GM10266 (cell line): ENCODE measurements at regions not wholly inside any gene's neighbourhood (a gene's known extent, or its start where the extent isn't known, plus 50 kb on each side); places are given as distances from the start of the nearest gene placed in this dataset.

Experiments
- DNase-seq: peaks from one replicate; pipeline ENCODE4 v3.0.0; 2012; ENCODE audit errors: extremely low spot score
- TF ChIP-seq, protein P1 (sequence below): IDR thresholded peaks from 2 replicates; pipeline ENCODE4 v1.5.1; 2012; ENCODE audit warnings: mild to moderate bottlenecking, low read depth; ENCODE audit not compliant: control insufficient read depth, insufficient read depth; ENCODE audit errors: missing control alignments

DNA sequence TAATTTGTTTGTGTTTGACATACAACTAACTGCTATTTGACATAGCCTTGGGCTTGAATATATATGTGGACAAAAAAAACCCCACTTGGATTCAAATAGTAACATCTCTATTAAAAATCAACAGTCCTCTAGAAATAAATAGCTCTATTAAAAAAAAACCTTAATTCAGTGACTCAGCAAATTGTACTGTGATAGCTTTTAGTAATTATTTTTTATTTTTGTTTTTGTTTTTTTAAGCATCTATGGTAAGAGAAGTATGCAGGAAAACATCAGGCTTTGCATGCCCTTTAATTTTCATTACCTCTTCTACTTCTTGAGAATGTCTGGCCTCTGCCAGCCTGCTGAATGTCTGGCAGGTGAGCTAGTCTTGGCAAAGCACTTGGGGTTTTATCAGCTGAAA lies 300.7 kb downstream of the NPR3 start:
- TF ChIP-seq, protein P1, sequence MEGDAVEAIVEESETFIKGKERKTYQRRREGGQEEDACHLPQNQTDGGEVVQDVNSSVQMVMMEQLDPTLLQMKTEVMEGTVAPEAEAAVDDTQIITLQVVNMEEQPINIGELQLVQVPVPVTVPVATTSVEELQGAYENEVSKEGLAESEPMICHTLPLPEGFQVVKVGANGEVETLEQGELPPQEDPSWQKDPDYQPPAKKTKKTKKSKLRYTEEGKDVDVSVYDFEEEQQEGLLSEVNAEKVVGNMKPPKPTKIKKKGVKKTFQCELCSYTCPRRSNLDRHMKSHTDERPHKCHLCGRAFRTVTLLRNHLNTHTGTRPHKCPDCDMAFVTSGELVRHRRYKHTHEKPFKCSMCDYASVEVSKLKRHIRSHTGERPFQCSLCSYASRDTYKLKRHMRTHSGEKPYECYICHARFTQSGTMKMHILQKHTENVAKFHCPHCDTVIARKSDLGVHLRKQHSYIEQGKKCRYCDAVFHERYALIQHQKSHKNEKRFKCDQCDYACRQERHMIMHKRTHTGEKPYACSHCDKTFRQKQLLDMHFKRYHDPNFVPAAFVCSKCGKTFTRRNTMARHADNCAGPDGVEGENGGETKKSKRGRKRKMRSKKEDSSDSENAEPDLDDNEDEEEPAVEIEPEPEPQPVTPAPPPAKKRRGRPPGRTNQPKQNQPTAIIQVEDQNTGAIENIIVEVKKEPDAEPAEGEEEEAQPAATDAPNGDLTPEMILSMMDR = no peak
- DNase-seq = no peak

DNA sequence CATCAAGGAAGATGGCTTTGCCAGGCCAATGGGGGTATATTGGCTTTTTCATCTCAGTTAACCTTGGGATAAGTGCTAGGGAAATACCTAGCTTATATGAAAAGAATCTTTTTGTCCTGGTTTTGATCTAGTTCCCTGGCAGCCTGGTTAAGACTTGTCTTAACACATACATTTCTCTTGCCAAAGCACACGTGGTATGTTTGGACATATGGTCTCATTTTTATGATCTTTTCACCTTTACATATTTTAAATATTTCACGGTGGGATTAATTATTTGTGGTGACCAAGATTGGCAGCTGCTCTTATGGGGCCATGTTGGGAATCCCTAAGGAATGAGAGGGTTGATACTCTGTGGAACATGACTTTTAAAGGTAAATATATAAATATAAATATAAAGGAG lies 312.5 kb downstream of the NPR3 start:
- TF ChIP-seq, protein P1 = no peak
- no peak for DNase-seq

DNA sequence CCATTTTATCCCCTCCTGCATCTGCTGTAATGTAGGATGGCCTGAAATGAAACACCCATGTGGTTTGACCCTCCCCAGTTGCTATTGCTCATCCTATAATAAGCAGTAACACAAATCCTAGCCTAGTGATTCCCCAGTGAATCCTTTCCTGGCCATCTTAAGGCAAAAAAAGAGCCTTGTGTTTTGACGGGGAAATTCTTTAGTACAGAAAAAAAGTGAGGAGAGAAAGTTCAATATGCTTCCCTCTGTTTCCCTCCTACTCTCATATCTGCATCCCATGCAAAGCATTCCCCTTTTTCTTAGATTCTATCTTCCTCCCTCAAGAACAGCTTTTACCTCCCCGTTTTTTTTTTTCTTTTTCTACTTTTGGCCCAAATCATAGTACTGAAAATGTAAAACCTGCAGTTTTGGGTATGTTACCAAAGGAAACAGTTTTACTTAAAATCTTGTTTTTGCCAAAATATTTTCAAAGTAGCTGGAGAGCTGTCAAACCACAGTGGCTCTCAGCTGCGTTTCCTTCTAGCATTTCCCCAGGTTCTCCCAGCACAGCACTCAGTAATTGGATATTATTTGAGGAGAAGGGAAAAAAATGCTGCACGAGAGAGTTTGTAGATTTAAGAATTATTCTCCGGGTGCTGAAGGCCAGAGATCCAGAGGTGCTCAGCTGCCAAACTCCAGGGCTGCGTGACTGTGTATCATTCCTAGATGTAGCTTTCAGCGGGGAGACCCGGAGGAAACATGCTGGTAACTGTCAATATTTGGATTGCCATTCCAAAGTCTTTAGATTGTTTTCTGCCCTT lies 321.4 kb downstream of the NPR3 start:
- DNase-seq = no peak
- TF ChIP-seq, protein P1 = no peak

DNA sequence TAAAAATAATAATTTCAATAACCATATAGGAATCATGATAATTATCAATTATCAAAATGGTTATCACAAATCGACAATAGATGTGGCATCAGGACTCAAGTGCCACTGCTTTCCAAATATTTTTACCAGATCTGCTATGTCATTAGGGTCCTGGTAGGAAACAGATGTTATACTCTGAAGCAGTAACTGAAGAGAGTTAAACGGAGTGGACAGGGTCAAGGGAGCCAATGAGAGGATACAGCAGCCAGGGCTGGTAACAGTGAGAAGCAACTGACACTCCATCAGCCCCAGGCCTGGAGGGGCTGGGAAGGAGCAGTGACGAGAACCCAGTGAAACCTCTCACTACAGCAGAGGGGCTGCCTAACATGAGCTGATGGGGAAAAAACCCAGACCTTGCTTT lies 322.4 kb downstream of the NPR3 start:
- DNase-seq = no peak
- TF ChIP-seq, protein P1 = no peak

DNA sequence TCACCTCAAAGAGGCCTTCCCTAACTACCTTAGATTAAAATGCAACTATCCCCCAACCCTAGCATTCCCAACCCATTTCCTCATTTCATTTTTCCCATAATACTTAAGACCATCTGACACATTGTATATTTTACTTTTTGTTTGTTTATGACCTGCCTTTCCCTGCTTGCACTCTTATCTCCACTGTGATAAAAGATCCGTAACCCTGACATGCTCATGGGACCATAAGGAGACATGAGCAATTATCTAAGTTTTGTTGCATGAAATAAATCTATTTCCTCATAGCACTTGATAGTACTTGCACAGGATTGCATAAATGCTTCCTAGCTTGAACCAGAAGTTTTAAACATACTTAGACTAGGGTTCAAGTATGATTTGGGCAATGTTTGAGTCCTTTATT lies 323.7 kb downstream of the NPR3 start:
- TF ChIP-seq, protein P1 = no peak
- no peak for DNase-seq

DNA sequence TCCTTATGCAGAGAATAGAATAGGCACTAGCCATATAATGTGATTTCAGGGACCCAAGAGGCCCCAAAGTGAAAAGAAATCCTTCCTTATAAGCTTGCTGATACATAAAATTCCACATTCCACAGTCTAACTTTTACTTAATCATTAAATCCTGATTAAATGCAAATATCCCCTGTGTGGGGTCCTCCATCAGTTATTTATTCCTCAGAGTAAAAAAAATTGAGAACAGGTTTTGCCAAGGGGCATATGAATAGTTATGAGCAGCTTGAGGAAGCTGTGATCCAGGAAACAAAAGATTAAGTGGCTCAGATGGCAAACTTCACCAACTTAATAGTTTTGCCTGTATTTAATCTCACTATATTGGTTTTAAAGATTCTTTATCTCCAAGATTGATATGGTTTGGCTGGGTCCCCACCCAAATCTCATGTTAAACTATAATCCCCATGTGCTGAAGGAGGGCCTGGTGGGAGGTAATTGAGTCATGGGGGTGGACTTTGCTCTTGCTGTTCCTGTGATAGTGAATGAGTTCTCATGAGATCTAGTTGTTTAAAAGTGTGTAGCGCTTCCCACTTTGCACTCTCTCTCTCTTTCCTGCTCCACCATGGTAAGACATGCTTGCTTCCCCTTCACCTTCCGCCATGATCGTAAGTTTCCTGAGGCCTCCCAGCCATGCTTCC lies 324.9 kb downstream of the NPR3 start:
- TF ChIP-seq, protein P1 = no peak
- DNase-seq = no peak

DNA sequence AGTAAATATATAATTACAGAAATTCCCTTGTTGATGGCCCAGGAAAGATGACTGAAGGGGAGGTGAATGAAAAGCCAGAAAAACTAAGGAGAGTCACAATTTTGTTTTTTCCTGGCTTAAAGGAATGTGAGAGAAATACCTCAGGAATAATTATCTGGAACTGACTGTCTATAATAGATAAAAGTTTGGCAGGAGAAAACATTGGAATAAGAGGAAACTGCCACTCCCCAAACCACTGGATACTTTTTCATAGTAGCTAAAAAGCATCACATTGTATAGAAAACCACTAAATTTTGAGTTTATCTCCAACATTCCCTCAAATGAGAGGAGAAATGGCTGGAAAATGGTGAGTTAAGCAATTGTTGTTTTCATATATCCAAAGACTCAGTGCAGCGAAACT lies 326.0 kb downstream of the NPR3 start:
- no peak for DNase-seq
- TF ChIP-seq, protein P1 = no peak
